ENCODE measurements at regions not wholly inside any gene's neighbourhood (a gene's known extent, or its start where the extent isn't known, plus 50 kb on each side); places are given as distances from the start of the nearest gene placed in this dataset.

- DNase-seq (ENCODE audit: low read depth in 2 of 2), result no peak
Measured at GRCh38 chr5:40041452-40041851, 616.7 kb upstream of the DAB2 start.

GRCh38 chr5:40037713-40038112 lies 612.9 kb upstream of the DAB2 start:
- DNase-seq (ENCODE audit: low read depth in 2 of 2), result no peak

- no peak for DNase-seq (ENCODE audit: low read depth in 2 of 2)
Measured at GRCh38 chr5:40034441-40034840, 609.7 kb upstream of the DAB2 start.

GRCh38 chr5:40033411-40033810 lies 608.6 kb upstream of the DAB2 start:
- DNase-seq (ENCODE audit: low read depth in 2 of 2), result no peak

- DNase-seq (ENCODE audit: low read depth in 2 of 2), result no peak
Measured at GRCh38 chr5:40033009-40033408, 608.2 kb upstream of the DAB2 start.

- no peak for DNase-seq (ENCODE audit: low read depth in 2 of 2)
Measured at GRCh38 chr5:40030661-40031060, 605.9 kb upstream of the DAB2 start.

GRCh38 chr5:40029711-40030495 lies 605.1 kb upstream of the DAB2 start:
- DNase-seq (ENCODE audit: low read depth in 2 of 2), result no peak

- DNase-seq (ENCODE audit: low read depth in 2 of 2), result no peak
Measured at GRCh38 chr5:40027400-40027799, 602.6 kb upstream of the DAB2 start.

- no peak for DNase-seq (ENCODE audit: low read depth in 2 of 2)
Measured at GRCh38 chr5:40025586-40025985, 600.8 kb upstream of the DAB2 start.

GRCh38 chr5:40022057-40022456 lies 597.3 kb upstream of the DAB2 start:
- no peak for DNase-seq (ENCODE audit: low read depth in 2 of 2)

- DNase-seq (ENCODE audit: low read depth in 2 of 2), result no peak
Measured at GRCh38 chr5:40021007-40021406, 596.2 kb upstream of the DAB2 start.

- DNase-seq (ENCODE audit: low read depth in 2 of 2), result no peak
Measured at GRCh38 chr5:40017918-40018317, 593.1 kb upstream of the DAB2 start.

- DNase-seq (ENCODE audit: low read depth in 2 of 2), result no peak
Measured at GRCh38 chr5:40017135-40017534, 592.4 kb upstream of the DAB2 start.

- no peak for DNase-seq (ENCODE audit: low read depth in 2 of 2)
Measured at GRCh38 chr5:40010436-40010835, 585.7 kb upstream of the DAB2 start.

- DNase-seq (ENCODE audit: low read depth in 2 of 2), result no peak
Measured at GRCh38 chr5:40006260-40006659, 581.5 kb upstream of the DAB2 start.

- DNase-seq (ENCODE audit: low read depth in 2 of 2), result no peak
Measured at GRCh38 chr5:40001796-40002195, 577.0 kb upstream of the DAB2 start.

GRCh38 chr5:39998518-39998917 lies 573.7 kb upstream of the DAB2 start:
- DNase-seq (ENCODE audit: low read depth in 2 of 2), result no peak

GRCh38 chr5:39995990-39996389 lies 571.2 kb upstream of the DAB2 start:
- no peak for DNase-seq (ENCODE audit: low read depth in 2 of 2)

- DNase-seq (ENCODE audit: low read depth in 2 of 2), result no peak
Measured at GRCh38 chr5:39992617-39993202, 567.9 kb upstream of the DAB2 start.

GRCh38 chr5:39986614-39987013 lies 561.8 kb upstream of the DAB2 start:
- DNase-seq (ENCODE audit: low read depth in 2 of 2), result no peak

- no peak for DNase-seq (ENCODE audit: low read depth in 2 of 2)
Measured at GRCh38 chr5:39980056-39980455, 555.3 kb upstream of the DAB2 start.

GRCh38 chr5:39977066-39977655 lies 552.4 kb upstream of the DAB2 start:
- no peak for DNase-seq (ENCODE audit: low read depth in 2 of 2)

GRCh38 chr5:39970117-39970798 lies 545.5 kb upstream of the DAB2 start:
- DNase-seq (ENCODE audit: low read depth in 2 of 2), result no peak

Measured in stimulated activated CD8-positive, alpha-beta memory T cell treated with anti-CD3 and anti-CD28 coated beads, Interleukin-7, amount 100 ng/mL, for 1 hour (primary cell).